ENCODE measurements at regions not wholly inside any gene's neighbourhood (a gene's known extent, or its start where the extent isn't known, plus 50 kb on each side); places are given as distances from the start of the nearest gene placed in this dataset.

GRCh38 chr6:115681978-115682775 lies 378.5 kb downstream of the FRK start:
- TF ChIP-seq SPI1 (IDR thresholded peaks at IDR 0.05; ENCODE audit: borderline replicate concordance, low read depth, low read length) (no peak), POLR2AphosphoS5 (IDR thresholded peaks at IDR 0.05; ENCODE audit: control insufficient read depth, insufficient read depth, low read depth, low read length) (no peak), ZNF57 (CRISPR knock-in tag; IDR thresholded peaks at IDR 0.05) (no peak), FOXA1 (IDR thresholded peaks at IDR 0.05; ENCODE audit: borderline replicate concordance) (no peak), DNMT1 (IDR thresholded peaks at IDR 0.05) (no peak), JUNB (CRISPR knock-in tag; conservative IDR thresholded peaks at IDR 0.05) (no peak), ZBTB7A (IDR thresholded peaks at IDR 0.05; ENCODE audit: borderline replicate concordance, control insufficient read depth, low read depth, low read length) (no peak)
- TF ChIP-seq, protein P1, sequence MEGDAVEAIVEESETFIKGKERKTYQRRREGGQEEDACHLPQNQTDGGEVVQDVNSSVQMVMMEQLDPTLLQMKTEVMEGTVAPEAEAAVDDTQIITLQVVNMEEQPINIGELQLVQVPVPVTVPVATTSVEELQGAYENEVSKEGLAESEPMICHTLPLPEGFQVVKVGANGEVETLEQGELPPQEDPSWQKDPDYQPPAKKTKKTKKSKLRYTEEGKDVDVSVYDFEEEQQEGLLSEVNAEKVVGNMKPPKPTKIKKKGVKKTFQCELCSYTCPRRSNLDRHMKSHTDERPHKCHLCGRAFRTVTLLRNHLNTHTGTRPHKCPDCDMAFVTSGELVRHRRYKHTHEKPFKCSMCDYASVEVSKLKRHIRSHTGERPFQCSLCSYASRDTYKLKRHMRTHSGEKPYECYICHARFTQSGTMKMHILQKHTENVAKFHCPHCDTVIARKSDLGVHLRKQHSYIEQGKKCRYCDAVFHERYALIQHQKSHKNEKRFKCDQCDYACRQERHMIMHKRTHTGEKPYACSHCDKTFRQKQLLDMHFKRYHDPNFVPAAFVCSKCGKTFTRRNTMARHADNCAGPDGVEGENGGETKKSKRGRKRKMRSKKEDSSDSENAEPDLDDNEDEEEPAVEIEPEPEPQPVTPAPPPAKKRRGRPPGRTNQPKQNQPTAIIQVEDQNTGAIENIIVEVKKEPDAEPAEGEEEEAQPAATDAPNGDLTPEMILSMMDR (IDR thresholded peaks at IDR 0.05 in 2 of 3, conservative IDR thresholded peaks at IDR 0.05 in 1 of 3; ENCODE audit: insufficient read depth in 2 of 3, low read depth in 1 of 3, low read length in 3 of 3), result no peak

Data from K562 (cell line).